C1 segment of cervical spinal cord (tissue), 14 donors: ENCODE measurements at regions not wholly inside any gene's neighbourhood (a gene's known extent, or its start where the extent isn't known, plus 50 kb on each side); places are given as distances from the start of the nearest gene placed in this dataset.

Experiments used
- DNase-seq, 14 donors: peaks; one replicate each; lab custom pipeline; 2025; lab: John Stamatoyannopoulos, UW

DNA sequence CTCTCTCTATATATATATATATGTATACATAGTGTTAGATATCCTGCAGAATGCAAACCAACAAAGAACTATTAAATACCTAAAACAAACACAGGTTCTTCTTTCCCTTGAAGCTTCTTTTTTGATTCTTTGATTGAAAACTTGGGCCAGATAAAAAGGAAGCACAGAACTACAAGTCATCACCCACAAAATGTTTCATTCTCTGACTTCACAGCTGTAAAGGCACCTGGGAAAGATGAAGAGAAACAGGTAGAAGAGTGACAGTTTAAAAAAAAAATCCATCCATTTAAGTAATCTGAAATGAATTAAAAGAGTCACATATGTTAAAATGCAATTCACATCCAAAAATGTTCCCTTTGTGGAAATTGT is 90.7 kb upstream of the FNDC3A start:
- no peak for DNase-seq

GRCh38 chr13:48888613-48889012 is 87.1 kb upstream of the FNDC3A start:
- no peak for DNase-seq

DNA sequence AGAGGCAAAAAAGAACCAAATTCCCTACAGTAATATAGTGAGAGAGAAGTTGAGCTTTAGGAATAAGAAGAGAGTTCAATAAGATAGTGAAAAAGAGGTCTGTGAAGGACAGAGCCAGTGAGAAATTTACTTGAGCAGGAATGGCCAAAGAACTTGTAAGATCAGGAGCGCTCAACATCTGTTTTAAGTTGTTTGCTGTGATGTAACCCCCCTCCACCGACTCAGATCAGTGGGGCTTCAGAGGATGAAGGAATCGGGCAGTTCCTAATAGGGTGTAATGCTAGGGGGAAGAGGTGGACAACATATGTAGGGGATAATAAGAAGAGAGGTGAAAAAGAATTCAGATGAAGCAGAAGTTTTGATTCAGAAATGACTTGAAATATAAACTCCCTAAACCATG is 85.3 kb upstream of the FNDC3A start:
- DNase-seq = no peak

DNA sequence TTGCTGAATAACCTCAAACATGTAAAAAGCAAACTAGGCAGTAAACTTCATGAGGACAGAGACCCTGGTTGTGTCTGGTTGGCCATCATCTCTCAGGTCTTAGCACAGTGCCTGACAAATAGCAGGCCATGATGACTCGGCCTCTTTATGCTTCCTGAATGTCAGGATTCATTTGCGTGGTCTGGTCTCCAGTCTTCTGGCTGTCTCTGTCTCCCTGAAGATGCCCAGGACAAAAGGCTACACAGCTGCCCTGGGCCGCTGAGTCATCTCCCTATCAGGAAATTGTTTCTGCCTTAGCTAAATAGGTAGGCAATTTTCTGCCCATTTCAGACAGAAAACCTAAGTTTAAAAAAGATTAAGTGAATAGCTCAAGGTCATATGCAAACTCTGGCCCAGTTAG is 84.1 kb upstream of the FNDC3A start:
- no peak for DNase-seq

- no peak for DNase-seq
These were observed 83.5 kb upstream of the FNDC3A start for GRCh38 chr13:48892053-48892687.

GRCh38 chr13:48892688-48893075 is 83.0 kb upstream of the FNDC3A start:
- DNase-seq = no peak

DNA sequence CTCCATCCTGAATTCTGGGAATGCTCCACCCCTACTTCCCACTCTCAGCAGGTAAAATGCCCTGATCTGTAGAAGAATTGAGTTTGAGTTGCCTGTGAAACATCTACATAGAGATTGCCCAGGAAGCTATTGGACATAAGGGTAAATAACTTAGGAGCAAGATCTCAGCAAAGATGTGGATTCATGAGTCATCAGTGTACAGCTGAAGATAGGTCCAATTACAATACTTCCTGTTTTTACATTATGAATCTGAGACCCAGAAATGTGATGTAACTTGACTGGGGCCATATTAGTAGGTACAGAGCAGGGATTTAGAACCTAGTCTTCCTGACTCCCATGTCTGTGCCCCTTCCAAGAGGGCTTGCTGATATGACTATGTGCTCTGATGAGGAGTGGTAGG is 79.4 kb upstream of the FNDC3A start:
- no peak for DNase-seq

DNA sequence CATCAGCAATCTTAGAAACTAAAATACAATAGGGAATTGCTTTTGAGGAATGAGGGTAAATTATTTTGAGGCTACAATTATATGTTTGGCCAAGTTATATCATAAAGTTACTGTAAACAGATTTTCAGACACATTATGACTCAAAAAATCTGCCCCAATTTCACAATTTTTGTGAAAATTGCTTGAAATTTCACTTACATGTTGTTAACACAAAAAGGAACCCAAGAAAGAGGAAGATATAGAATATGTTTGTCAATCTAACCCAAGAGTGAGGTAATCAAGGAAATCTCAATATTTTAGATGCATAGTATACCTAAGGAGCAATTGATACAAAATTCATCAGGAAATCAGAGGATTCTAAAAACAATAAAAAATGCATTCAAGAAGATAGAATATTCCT is 73.9 kb upstream of the FNDC3A start:
- no peak for DNase-seq

- no peak for DNase-seq
These were observed 73.3 kb upstream of the FNDC3A start for GRCh38 chr13:48902368-48902767.

DNA sequence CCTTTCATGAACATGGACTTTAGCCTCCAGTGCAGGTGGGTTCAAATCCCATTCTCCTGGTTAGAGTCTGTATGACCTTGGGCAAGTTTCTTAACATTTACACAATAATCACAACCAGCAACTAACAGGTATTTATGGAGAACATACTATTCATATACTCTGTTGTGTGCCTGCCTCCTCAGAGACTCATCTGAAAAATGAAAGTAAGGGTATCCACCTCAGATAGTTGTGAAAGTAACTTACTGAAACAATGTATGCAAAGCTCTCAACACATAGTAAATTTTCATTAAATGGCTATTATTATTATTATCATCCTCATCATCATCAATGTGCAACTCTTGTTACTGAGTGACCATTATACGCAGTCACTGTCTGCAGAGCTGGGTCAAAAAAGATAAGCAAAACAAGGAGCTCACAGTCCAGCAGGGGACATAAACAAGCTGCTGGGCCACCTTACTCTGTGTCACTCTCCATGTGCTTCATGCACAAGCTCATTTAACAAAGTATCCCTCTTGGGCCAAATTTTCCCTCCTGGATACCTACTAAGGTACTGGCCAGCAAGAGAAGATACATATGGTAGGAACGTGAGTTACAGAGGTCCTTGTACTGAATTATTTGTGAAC is 70.9 kb upstream of the FNDC3A start:
- no peak for DNase-seq

DNA sequence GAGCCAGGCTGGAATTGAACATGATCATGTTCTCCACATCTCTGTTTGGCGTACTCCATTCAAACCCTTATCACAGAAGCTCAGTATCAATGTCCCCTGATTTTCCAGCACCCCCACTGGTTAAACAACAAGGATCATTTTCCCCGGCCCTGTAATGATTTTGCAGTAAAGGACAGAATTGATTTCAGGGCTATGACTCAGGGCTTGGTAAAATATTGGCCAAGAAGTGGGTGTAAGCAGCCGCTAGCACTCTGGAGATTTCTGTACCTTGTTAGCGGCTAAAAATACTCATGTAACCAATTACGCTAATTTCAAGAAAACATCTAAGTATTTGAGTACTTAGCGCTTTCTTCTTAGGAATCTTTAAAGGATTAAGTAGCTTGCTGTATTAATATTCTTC is 69.5 kb upstream of the FNDC3A start:
- DNase-seq = no peak

GRCh38 chr13:48908381-48909055 is 67.2 kb upstream of the FNDC3A start:
- DNase-seq = no peak

GRCh38 chr13:48909056-48909389 is 66.7 kb upstream of the FNDC3A start:
- no peak for DNase-seq

DNA sequence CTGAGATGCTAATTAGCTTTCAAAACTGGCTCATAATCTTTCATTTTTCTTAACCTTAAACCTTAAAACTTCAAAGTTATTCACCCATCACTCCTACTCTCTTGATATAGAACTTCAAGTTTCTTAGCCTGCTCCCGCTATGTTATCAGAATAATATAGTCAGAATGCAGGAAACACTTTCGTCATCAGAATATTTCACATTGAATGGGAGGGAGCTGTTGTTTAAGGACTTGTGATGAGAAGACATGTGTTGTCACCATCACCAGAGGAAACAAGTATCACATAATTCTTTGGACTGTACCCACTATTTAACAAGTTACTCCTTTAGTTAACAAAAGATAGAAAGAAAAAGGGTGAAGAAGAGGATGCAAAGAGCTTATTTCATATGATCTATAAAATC is 65.0 kb upstream of the FNDC3A start:
- no peak for DNase-seq

GRCh38 chr13:48919751-48920150 is 56.0 kb upstream of the FNDC3A start:
- DNase-seq = no peak

- DNase-seq = no peak
These were observed 55.0 kb upstream of the FNDC3A start for GRCh38 chr13:48920730-48921129.

- no peak for DNase-seq
These were observed 52.3 kb upstream of the FNDC3A start for GRCh38 chr13:48923376-48923775.

DNA sequence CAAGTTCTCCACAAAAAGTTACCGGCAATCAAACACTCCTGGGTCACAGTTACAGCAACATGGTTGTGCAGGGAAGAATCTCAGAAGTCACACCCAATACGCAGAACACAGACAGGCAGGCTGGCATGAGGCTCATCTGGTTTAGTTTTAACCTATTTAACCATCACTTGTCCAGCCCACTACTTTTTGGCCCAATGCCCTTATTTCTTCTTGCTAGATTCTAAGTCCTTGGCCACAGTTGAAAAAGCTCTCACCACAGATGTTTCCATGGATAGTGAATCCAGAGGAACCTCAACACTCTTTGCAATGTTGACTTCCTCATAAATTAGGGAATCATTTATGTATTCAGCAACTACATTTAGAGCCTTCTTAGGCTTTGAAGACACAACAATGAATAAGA is 50.7 kb upstream of the FNDC3A start:
- no peak for DNase-seq
